ENCODE measurements at regions not wholly inside any gene's neighbourhood (a gene's known extent, or its start where the extent isn't known, plus 50 kb on each side); places are given as distances from the start of the nearest gene placed in this dataset.
A peak's percentile ranks its signal among the peaks of the same experiment; 100 is the strongest.

GRCh38 chr1:95509989-95510388 is 276.0 kb downstream of the RWDD3 start:
- Histone ChIP-seq H3K9me2 (no peaks in the 10 kb centered on the region), H3K27me3 (ENCODE audit: insufficient read depth) (no peaks in the 10 kb centered on the region), H3K9me3 (no peaks in the 10 kb centered on the region), H3F3A (replicated peaks; ENCODE audit: insufficient read depth) (no peaks in the 10 kb centered on the region), H3K79me2 (ENCODE audit: insufficient read depth) (no peaks in the 10 kb centered on the region), H3K27ac (ENCODE audit: low read depth in 2 of 2, low read length in 1 of 2) (peak overlapping the region in 1 of 2 experiments; percentile 22; a peak in 1 of 4 replicates), H3K36me3 (replicated peaks in 1 of 2; ENCODE audit: control insufficient read depth in 1 of 2, insufficient read depth in 2 of 2, low read length in 1 of 2) (no peaks in the 10 kb centered on the region), H3K4me3 (ENCODE audit: low read depth in 2 of 2, low read length in 1 of 2) (no peak overlapping the region), H3K4me2 (no peak overlapping the region), H4K20me1 (ENCODE audit: insufficient read depth) (no peaks in the 10 kb centered on the region), H2AFZ (ENCODE audit: low read depth) (no peak overlapping the region), H3K9ac (no peak overlapping the region), H3K4me1 (ENCODE audit: control insufficient read depth in 1 of 2, insufficient read depth in 2 of 2, low read depth in 1 of 2, low read length in 1 of 2) (peaks cover 0 to 10% of the 10 kb centered on the region in 2 experiments; a peak in 2 of 4 replicates)
- no peak for DNase-seq
- POLR2A ChIA-PET: no interaction called here
- CTCF ChIA-PET: interaction anchor here (1.2 to 1.3 kb wide), 2 partner anchors 9 to 23 kb away, joined by 3 to 4 read pairs; no protein-coding TSS in a partner anchor
- TF ChIP-seq TEAD4 (IDR thresholded peaks at IDR 0.05; ENCODE audit: borderline replicate concordance, insufficient read depth) (no peak), RCOR1 (IDR thresholded peaks at IDR 0.05; ENCODE audit: low read length) (no peak), MAX (IDR thresholded peaks at IDR 0.05; ENCODE audit: low read depth) (no peak), NRF1 (IDR thresholded peaks at IDR 0.05; ENCODE audit: low read depth, low read length) (no peak), EZH2phosphoT487 (IDR thresholded peaks at IDR 0.05; ENCODE audit: borderline replicate concordance, low read depth) (no peak), SMC3 (IDR thresholded peaks at IDR 0.05; ENCODE audit: low read depth, low read length) (no peak)
- 38% methylated on average over 8 of the region's 8 CpGs for WGBS (ENCODE audit: low lambda C conversion rate)

- Histone ChIP-seq H3K27me3 (ENCODE audit: insufficient read depth) (no peaks in the 10 kb centered on the region), H3K4me1 (ENCODE audit: control insufficient read depth in 1 of 2, insufficient read depth in 2 of 2, low read depth in 1 of 2, low read length in 1 of 2) (peaks cover 0 to 10% of the 10 kb centered on the region in 2 experiments; a peak in 2 of 4 replicates), H3K4me2 (no peak overlapping the region), H3K9ac (no peak overlapping the region), H3K4me3 (ENCODE audit: low read depth in 2 of 2, low read length in 1 of 2) (no peak overlapping the region), H3K9me3 (no peaks in the 10 kb centered on the region), H3F3A (replicated peaks; ENCODE audit: insufficient read depth) (no peaks in the 10 kb centered on the region), H2AFZ (ENCODE audit: low read depth) (no peak overlapping the region), H3K27ac (ENCODE audit: low read depth in 2 of 2, low read length in 1 of 2) (peak overlapping the region in 1 of 2 experiments; percentile 84; a peak in 2 of 4 replicates), H3K9me2 (no peaks in the 10 kb centered on the region), H3K79me2 (ENCODE audit: insufficient read depth) (no peaks in the 10 kb centered on the region), H3K36me3 (replicated peaks in 1 of 2; ENCODE audit: control insufficient read depth in 1 of 2, insufficient read depth in 2 of 2, low read length in 1 of 2) (no peaks in the 10 kb centered on the region), H4K20me1 (ENCODE audit: insufficient read depth) (no peaks in the 10 kb centered on the region)
- CTCF ChIA-PET: interaction anchor here (0.9 kb wide), 1 partner anchor 17 kb away, joined by 3 read pairs; no protein-coding TSS in a partner anchor
- POLR2A ChIA-PET: no interaction called here
- DNase-seq: no peak
- WGBS (ENCODE audit: low lambda C conversion rate): 0% methylated on average over 1 of the region's 1 CpG
- TF ChIP-seq REST (IDR thresholded peaks at IDR 0.05; ENCODE audit: low read depth, low read length) (no peak), GABPA (IDR thresholded peaks at IDR 0.05; ENCODE audit: low read depth) (no peak), USF2 (IDR thresholded peaks at IDR 0.05; ENCODE audit: borderline replicate concordance, low read depth, low read length) (no peak), YY1 (IDR thresholded peaks at IDR 0.05; ENCODE audit: low read depth) (no peak), EZH2phosphoT487 (IDR thresholded peaks at IDR 0.05; ENCODE audit: borderline replicate concordance, low read depth) (no peak), CTCF (IDR thresholded peaks at IDR 0.05) (no peak), POLR2AphosphoS5 (IDR thresholded peaks at IDR 0.05; ENCODE audit: low read depth, low read length) (no peak), MAX (IDR thresholded peaks at IDR 0.05; ENCODE audit: low read depth) (no peak), TCF12 (IDR thresholded peaks at IDR 0.05) (no peak), TAF1 (IDR thresholded peaks at IDR 0.05; ENCODE audit: borderline replicate concordance, low read depth, low read length) (no peak), MEF2A (IDR thresholded peaks at IDR 0.05; ENCODE audit: borderline replicate concordance, low read depth) (no peak), RAD21 (IDR thresholded peaks at IDR 0.05; ENCODE audit: low read length) (no peak), PBX3 (IDR thresholded peaks at IDR 0.05) (no peak), NFIC (IDR thresholded peaks at IDR 0.05; ENCODE audit: borderline replicate concordance) (no peak), JUND (IDR thresholded peaks at IDR 0.05) (no peak), ELF1 (IDR thresholded peaks at IDR 0.05) (no peak)
Measured at GRCh38 chr1:95512925-95513324, 278.9 kb downstream of the RWDD3 start.

Data from SK-N-SH (cell line).